Activated CD8-positive, alpha-beta T cell treated with anti-CD3 and anti-CD28 coated beads for 36 hours (primary cell): ENCODE measurements at regions not wholly inside any gene's neighbourhood (a gene's known extent, or its start where the extent isn't known, plus 50 kb on each side); places are given as distances from the start of the nearest gene placed in this dataset.

ENCODE experiments used
- ATAC-seq: fragments of 200-7000 bp; cut with Tn5 transposase; one replicate; pipeline ENCODE4 v1.10.0; 2021; ENCODE audit warnings: mild to moderate bottlenecking, moderate library complexity
- CTCF ChIA-PET: fragments of 350-600 bp; sonication (Branson Sonifier 250); formaldehyde crosslinking; loops from one replicate; lab custom pipeline; 2021; ENCODE audit warnings: antibody characterized with exemption; lab: Charles Lee
- POLR2A ChIA-PET: fragments of 350-600 bp; sonication (Branson Sonifier 250); formaldehyde crosslinking; loops from one replicate; lab custom pipeline; 2021; ENCODE audit warnings: antibody characterized with exemption; lab: Charles Lee
- DNase-seq: peaks from one replicate; pipeline ENCODE4 v3.0.0-alpha.2; 2020
- H3K27ac Mint-ChIP-seq: one replicate; pipeline ENCODE4 v1.8.0; 2021; ENCODE audit warnings: mild to moderate bottlenecking, mixed read lengths
- H3K27me3 Mint-ChIP-seq: one replicate; pipeline ENCODE4 v1.8.0; 2021; ENCODE audit warnings: mixed read lengths
- H3K36me3 Mint-ChIP-seq: one replicate; pipeline ENCODE4 v1.8.0; 2021; ENCODE audit warnings: low read depth, mixed read lengths
- H3K4me1 Mint-ChIP-seq: one replicate; pipeline ENCODE4 v1.8.0; 2021; ENCODE audit warnings: low read depth, mixed read lengths
- H3K4me3 Mint-ChIP-seq: one replicate; pipeline ENCODE4 v1.8.0; 2021; ENCODE audit warnings: mild to moderate bottlenecking, moderate library complexity, mixed read lengths
- H3K9me3 Mint-ChIP-seq: one replicate; pipeline ENCODE4 v1.8.0; 2021; ENCODE audit warnings: mixed read lengths
- CTCF ChIP-seq: fragments of 200-600 bp; IDR thresholded peaks from one replicate; pipeline ENCODE4 v1.8.0; 2022; ENCODE audit warnings: antibody characterized with exemption, mild to moderate bottlenecking
- intact Hi-C: fragments of 100-400 bp; cut with micrococcal nuclease; formaldehyde crosslinking; loops from one replicate; pipeline ENCODE4 v1.10.0; 2022

GRCh38 chr5:145539201-145539600 lies 295.9 kb downstream of the PRELID2 start:
- intact Hi-C loops: no loop called here
- Mint-ChIP-seq H3K27me3 (no peaks in the 10 kb centered on the region), H3K4me1 (no peaks in the 10 kb centered on the region)

GRCh38 chr5:145536133-145536532 lies 299.0 kb downstream of the PRELID2 start:
- ATAC-seq (no peak), DNase-seq (no peak)
- no peaks in the 10 kb centered on the region for H3K36me3 Mint-ChIP-seq
- H3K4me3 Mint-ChIP-seq: no peak overlapping the region
- CTCF ChIA-PET: no interaction called here
- no peak for TF ChIP-seq CTCF
- no peak overlapping the region for H3K27ac Mint-ChIP-seq
- POLR2A ChIA-PET: no interaction called here
- H3K9me3 Mint-ChIP-seq: peaks cover 1% of the 10 kb centered on the region
- intact Hi-C loops: no loop called here
- H3K27me3 Mint-ChIP-seq: no peaks in the 10 kb centered on the region
- H3K4me1 Mint-ChIP-seq: no peaks in the 10 kb centered on the region

More at GRCh38 chr5:145539201-145539600, 295.9 kb downstream of the PRELID2 start:
- TF ChIP-seq CTCF: no peak
- Mint-ChIP-seq H3K27ac (no peak overlapping the region), H3K9me3 (peaks cover 1% of the 10 kb centered on the region), H3K36me3 (no peaks in the 10 kb centered on the region), H3K4me3 (no peak overlapping the region)
- DNase-seq (no peak), ATAC-seq (no peak)
- CTCF ChIA-PET: no interaction called here
- POLR2A ChIA-PET: no interaction called here

- Mint-ChIP-seq H3K36me3 (no peaks in the 10 kb centered on the region), H3K9me3 (no peaks in the 10 kb centered on the region), H3K4me1 (no peaks in the 10 kb centered on the region), H3K4me3 (no peak overlapping the region), H3K27ac (no peak overlapping the region), H3K27me3 (no peaks in the 10 kb centered on the region)
- CTCF ChIA-PET: no interaction called here
- ATAC-seq (no peak), DNase-seq (no peak)
- intact Hi-C loops: no loop called here
- POLR2A ChIA-PET: no interaction called here
- no peak for TF ChIP-seq CTCF
Measured at GRCh38 chr5:145531038-145531734, 304.0 kb downstream of the PRELID2 start.

GRCh38 chr5:145521523-145521922 lies 313.6 kb downstream of the PRELID2 start:
- POLR2A ChIA-PET: no interaction called here
- no peaks in the 10 kb centered on the region for H3K36me3 Mint-ChIP-seq
- ATAC-seq: no peak
- H3K9me3 Mint-ChIP-seq: peaks cover 8% of the 10 kb centered on the region
- intact Hi-C loops: no loop called here
- no peak for TF ChIP-seq CTCF
- H3K27ac Mint-ChIP-seq: no peak overlapping the region
- H3K4me3 Mint-ChIP-seq: no peak overlapping the region
- no peaks in the 10 kb centered on the region for H3K27me3 Mint-ChIP-seq
- DNase-seq: no peak
- H3K4me1 Mint-ChIP-seq: no peaks in the 10 kb centered on the region
- CTCF ChIA-PET: no interaction called here

- H3K36me3 Mint-ChIP-seq: no peaks in the 10 kb centered on the region
- ATAC-seq (no peak), DNase-seq (no peak)
- H3K4me1 Mint-ChIP-seq: no peaks in the 10 kb centered on the region
- ChIA-PET CTCF (no interaction called here), POLR2A (no interaction called here)
- H3K27me3 Mint-ChIP-seq: no peaks in the 10 kb centered on the region
- H3K27ac Mint-ChIP-seq: no peak overlapping the region
- intact Hi-C loops: no loop called here
- H3K4me3 Mint-ChIP-seq: no peak overlapping the region
- peaks cover 11% of the 10 kb centered on the region for H3K9me3 Mint-ChIP-seq
- TF ChIP-seq CTCF: no peak
Measured at GRCh38 chr5:145521066-145521465, 314.1 kb downstream of the PRELID2 start.
